Left lung (tissue), 4 donors: ENCODE measurements at regions not wholly inside any gene's neighbourhood (a gene's known extent, or its start where the extent isn't known, plus 50 kb on each side); places are given as distances from the start of the nearest gene placed in this dataset.

Experiments used
- ATAC-seq: fragments of 200-7000 bp; cut with Tn5 transposase; one replicate; pipeline ENCODE4 v1.9.1; 2020; ENCODE audit warnings: moderate library complexity
- DNase-seq, 4 donors: peaks; one replicate each; pipeline ENCODE4 v3.0.0-alpha.2; 2013 to 2020
- H3K27ac ChIP-seq, 2 donors: fragments of 200-600 bp; sonication (generic) in 1 of 2; one replicate each; pipeline versions ENCODE4 v1.5.0 to v1.8.0; 2020 to 2021
- H3K27me3 ChIP-seq, 2 donors: fragments of 200-600 bp; sonication (generic) in 1 of 2; one replicate each; pipeline versions ENCODE4 v1.5.0 to v1.8.0; 2020 to 2021
- H3K36me3 ChIP-seq, 2 donors: fragments of 200-600 bp; sonication (generic) in 1 of 2; one replicate each; pipeline versions ENCODE4 v1.5.0 to v1.8.0; 2020 to 2021
- H3K4me1 ChIP-seq, 2 donors: fragments of 200-600 bp; one replicate each; pipeline ENCODE4 v1.8.0; 2021
- H3K4me3 ChIP-seq, 2 donors: fragments of 200-600 bp; sonication (generic) in 1 of 2; one replicate each; pipeline versions ENCODE4 v1.5.0 to v1.8.0; 2020 to 2021; ENCODE audit warnings: mild to moderate bottlenecking in 1 of 2
- H3K9me3 ChIP-seq, 2 donors: fragments of 200-600 bp; sonication (generic) in 1 of 2; one replicate each; pipeline versions ENCODE4 v1.5.0 to v1.8.0; 2020 to 2021
- intact Hi-C, 2 donors: fragments of 100-400 bp; cut with DNase I; formaldehyde crosslinking; loops; one replicate each; pipeline versions ENCODE4 v1.11.2 to v1.14.2; 2022
- TF ChIP-seq, protein P1 (sequence below), 2 donors: fragments of 200-600 bp; sonication (generic) in 1 of 2; IDR thresholded peaks; one replicate each; pipeline versions ENCODE4 v1.5.0 to v1.8.0; 2021; ENCODE audit warnings: antibody characterized with exemption in 2 of 2
- donor health status: DM: no; HTN: yes; CAD: no.
- donor health status: DM: no; HTN: no; CAD: no.

- TF ChIP-seq, protein P1, sequence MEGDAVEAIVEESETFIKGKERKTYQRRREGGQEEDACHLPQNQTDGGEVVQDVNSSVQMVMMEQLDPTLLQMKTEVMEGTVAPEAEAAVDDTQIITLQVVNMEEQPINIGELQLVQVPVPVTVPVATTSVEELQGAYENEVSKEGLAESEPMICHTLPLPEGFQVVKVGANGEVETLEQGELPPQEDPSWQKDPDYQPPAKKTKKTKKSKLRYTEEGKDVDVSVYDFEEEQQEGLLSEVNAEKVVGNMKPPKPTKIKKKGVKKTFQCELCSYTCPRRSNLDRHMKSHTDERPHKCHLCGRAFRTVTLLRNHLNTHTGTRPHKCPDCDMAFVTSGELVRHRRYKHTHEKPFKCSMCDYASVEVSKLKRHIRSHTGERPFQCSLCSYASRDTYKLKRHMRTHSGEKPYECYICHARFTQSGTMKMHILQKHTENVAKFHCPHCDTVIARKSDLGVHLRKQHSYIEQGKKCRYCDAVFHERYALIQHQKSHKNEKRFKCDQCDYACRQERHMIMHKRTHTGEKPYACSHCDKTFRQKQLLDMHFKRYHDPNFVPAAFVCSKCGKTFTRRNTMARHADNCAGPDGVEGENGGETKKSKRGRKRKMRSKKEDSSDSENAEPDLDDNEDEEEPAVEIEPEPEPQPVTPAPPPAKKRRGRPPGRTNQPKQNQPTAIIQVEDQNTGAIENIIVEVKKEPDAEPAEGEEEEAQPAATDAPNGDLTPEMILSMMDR (IDR thresholded peaks at IDR 0.05): no peak
- H3K27me3 ChIP-seq: no peaks in the 10 kb centered on the region
- H3K36me3 ChIP-seq: no peaks in the 10 kb centered on the region
- intact Hi-C loops: no loop called here
- no peak overlapping the region for H3K4me3 ChIP-seq
- ATAC-seq (peak; percentile 84), DNase-seq (peak in 3 of 4 donors; percentile 37 to 58 (median 37))
- no peaks in the 10 kb centered on the region for H3K4me1 ChIP-seq
- H3K9me3 ChIP-seq: peaks cover 0 to 2% of the 10 kb centered on the region in 2 donors
- H3K27ac ChIP-seq: no peak overlapping the region
These were observed 98.6 kb upstream of the TLE1 start for GRCh38 chr9:81787747-81788632.

DNA sequence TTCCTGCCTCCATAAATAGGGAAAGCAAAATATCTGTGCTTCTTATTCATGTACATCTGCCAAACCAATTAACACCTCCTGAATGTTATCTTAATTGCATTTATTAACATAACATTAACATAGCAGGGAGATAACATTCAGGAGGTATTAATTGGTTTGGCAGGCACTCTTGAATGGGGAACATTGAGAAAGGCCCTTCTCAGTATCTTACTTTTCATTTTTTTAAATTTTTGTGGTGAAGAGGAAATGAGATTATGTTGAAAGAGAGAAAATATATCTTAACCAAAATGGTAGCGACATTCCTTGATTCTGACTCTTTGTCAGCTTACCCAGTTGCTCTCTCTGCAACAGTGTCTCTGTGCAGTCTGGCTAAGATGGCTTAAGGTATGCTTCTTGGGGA lies 100.4 kb upstream of the TLE1 start:
- Histone ChIP-seq H3K36me3 (no peaks in the 10 kb centered on the region), H3K4me1 (no peaks in the 10 kb centered on the region), H3K4me3 (no peak overlapping the region), H3K9me3 (peaks cover 0 to 2% of the 10 kb centered on the region in 2 donors), H3K27ac (no peak overlapping the region), H3K27me3 (no peaks in the 10 kb centered on the region)
- DNase-seq (no peak), ATAC-seq (no peak)
- intact Hi-C loops: no loop called here
- TF ChIP-seq, protein P1 (IDR thresholded peaks at IDR 0.05): no peak

DNA sequence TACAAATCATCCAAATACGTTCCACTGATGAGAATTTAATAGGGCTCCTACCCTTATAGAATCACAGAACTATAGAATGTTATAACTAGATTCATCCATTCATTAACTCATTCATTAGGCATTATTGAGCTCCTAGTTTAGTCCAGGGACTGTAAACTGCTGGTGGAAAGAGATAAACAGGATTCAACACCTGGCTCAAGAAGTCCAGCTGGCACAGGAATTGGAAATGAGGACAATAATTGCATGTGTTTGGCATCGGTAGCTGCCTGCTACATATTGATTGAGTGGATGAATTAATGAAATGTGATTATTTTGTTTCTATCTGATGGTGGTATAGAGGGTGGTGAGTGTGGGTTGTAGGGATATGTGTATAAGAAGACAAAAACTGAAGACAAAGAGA lies 100.8 kb upstream of the TLE1 start:
- ATAC-seq: no peak
- H3K36me3 ChIP-seq: no peaks in the 10 kb centered on the region
- no peaks in the 10 kb centered on the region for H3K4me1 ChIP-seq
- H3K4me3 ChIP-seq: no peak overlapping the region
- no peak for DNase-seq
- peaks cover 0 to 2% of the 10 kb centered on the region in 2 donors for H3K9me3 ChIP-seq
- no peaks in the 10 kb centered on the region for H3K27me3 ChIP-seq
- intact Hi-C loops: no loop called here
- TF ChIP-seq, protein P1 (IDR thresholded peaks at IDR 0.05): no peak
- no peak overlapping the region for H3K27ac ChIP-seq

GRCh38 chr9:81791076-81791475 lies 101.7 kb upstream of the TLE1 start:
- H3K4me3 ChIP-seq: no peak overlapping the region
- peaks cover 0 to 2% of the 10 kb centered on the region in 2 donors for H3K9me3 ChIP-seq
- no peaks in the 10 kb centered on the region for H3K27me3 ChIP-seq
- ATAC-seq (no peak), DNase-seq (no peak)
- H3K4me1 ChIP-seq: no peaks in the 10 kb centered on the region
- no peaks in the 10 kb centered on the region for H3K36me3 ChIP-seq
- intact Hi-C loops: no loop called here
- H3K27ac ChIP-seq: no peak overlapping the region
- TF ChIP-seq, protein P1 (IDR thresholded peaks at IDR 0.05): no peak

DNA sequence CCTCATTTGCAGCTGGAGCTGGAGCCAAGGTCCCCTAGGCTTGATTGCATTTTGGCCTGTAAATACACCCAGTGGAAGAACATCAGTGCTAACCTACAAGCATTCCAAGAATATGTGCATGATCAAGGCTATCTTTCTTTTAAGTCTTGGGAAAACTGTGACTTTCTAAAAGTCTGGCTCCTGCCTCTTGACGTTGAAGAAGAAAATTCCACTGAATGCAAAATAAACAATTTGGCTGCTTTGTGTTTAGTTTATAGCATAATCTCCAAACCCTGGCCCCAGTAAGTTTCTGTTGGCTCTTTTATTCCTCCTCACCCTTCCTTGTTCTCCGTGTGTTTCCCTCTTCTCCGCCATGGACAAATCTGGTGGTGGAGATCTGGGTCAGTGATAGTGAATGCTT lies 109.3 kb upstream of the TLE1 start:
- Histone ChIP-seq H3K4me3 (no peak overlapping the region), H3K4me1 (no peaks in the 10 kb centered on the region), H3K27me3 (no peaks in the 10 kb centered on the region), H3K36me3 (no peaks in the 10 kb centered on the region), H3K27ac (no peak overlapping the region), H3K9me3 (no peaks in the 10 kb centered on the region)
- DNase-seq (no peak), ATAC-seq (no peak)
- TF ChIP-seq, protein P1 (IDR thresholded peaks at IDR 0.05): no peak
- intact Hi-C loops: no loop called here
